Stimulated activated CD4-positive, alpha-beta T cell treated with anti-CD3 and anti-CD28 coated beads, Interleukin-2, amount 100 ng/mL, for 4 hours (primary cell): ENCODE measurements at regions not wholly inside any gene's neighbourhood (a gene's known extent, or its start where the extent isn't known, plus 50 kb on each side); places are given as distances from the start of the nearest gene placed in this dataset.

Experiments
- DNase-seq: peaks from one replicate; pipeline ENCODE4 v3.0.0-alpha.2; 2020; ENCODE audit warnings: low read depth

- no peak for DNase-seq
Observed at GRCh38 chr4:3818371-3818770, 52.2 kb downstream of the ADRA2C start.

- no peak for DNase-seq
Observed at GRCh38 chr4:3819210-3819919, 53.2 kb downstream of the ADRA2C start.

- no peak for DNase-seq
Observed at GRCh38 chr4:3820016-3820805, 54.0 kb downstream of the ADRA2C start.

- DNase-seq, result no peak
Observed at GRCh38 chr4:3820806-3821579, 54.8 kb downstream of the ADRA2C start.

GRCh38 chr4:3821580-3822229, 55.5 kb downstream of the ADRA2C start:
- no peak for DNase-seq

- DNase-seq, result no peak
Observed at GRCh38 chr4:3822230-3822947, 56.2 kb downstream of the ADRA2C start.

GRCh38 chr4:3823496-3824341, 57.5 kb downstream of the ADRA2C start:
- no peak for DNase-seq

- DNase-seq, result no peak
Observed at GRCh38 chr4:3824521-3825270, 58.5 kb downstream of the ADRA2C start.

GRCh38 chr4:3825530-3825929, 59.3 kb downstream of the ADRA2C start:
- DNase-seq, result no peak

- DNase-seq, result no peak
Observed at GRCh38 chr4:3826247-3827172, 60.3 kb downstream of the ADRA2C start.

GRCh38 chr4:3827616-3828492, 61.7 kb downstream of the ADRA2C start:
- no peak for DNase-seq

GRCh38 chr4:3828546-3828945, 62.4 kb downstream of the ADRA2C start:
- no peak for DNase-seq

- DNase-seq, result no peak
Observed at GRCh38 chr4:3829211-3829955, 63.2 kb downstream of the ADRA2C start.

- DNase-seq, result no peak
Observed at GRCh38 chr4:3829956-3830773, 64.0 kb downstream of the ADRA2C start.

- no peak for DNase-seq
Observed at GRCh38 chr4:3830774-3831528, 64.8 kb downstream of the ADRA2C start.
